ENCODE measurements at regions not wholly inside any gene's neighbourhood (a gene's known extent, or its start where the extent isn't known, plus 50 kb on each side); places are given as distances from the start of the nearest gene placed in this dataset.
"Not testable (repeated sequence)": the region's sequence is repeated elsewhere in the genome, so short reads cannot be mapped to it uniquely, and the experiment has no call there.

DNA sequence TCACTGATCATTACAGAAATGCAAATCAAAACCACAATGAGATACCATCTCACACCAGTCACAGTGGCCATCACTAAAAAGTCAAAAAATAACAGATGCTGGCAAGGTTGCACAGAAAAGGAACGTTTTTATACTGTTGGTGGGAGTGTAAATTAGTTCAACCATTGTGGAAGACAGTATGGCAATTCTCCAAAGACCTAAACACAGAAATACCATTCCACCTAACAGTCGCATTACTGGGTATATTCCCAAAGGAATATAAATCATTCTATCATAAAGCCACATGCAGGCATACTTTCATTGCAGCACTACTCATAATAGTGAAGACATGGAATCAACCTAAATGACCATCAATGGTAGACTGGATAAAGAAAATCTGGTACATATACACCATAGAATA lies 83.2 kb upstream of the ARID5B start:
- DNase-seq (ENCODE audit: low read depth) = not testable (repeated sequence)

DNA sequence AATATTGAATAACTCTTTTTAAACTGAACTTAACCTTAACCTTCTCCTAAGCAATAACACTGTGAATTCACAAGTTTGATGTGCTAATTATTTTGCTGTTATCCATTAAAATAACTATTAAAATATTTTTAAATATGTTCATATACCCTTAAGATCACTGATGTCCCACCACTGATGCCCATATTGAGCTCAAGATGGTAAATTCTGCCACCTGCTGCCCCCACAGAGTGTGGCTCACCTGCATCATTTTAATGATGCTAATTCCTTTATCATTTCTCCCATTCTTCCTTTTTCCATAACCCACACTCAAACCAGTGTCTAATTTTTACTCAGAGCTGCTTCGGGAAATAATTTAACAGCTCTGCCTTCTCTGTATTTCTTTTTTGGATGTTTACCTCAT lies 82.3 kb upstream of the ARID5B start:
- DNase-seq (ENCODE audit: low read depth) = no peak

DNA sequence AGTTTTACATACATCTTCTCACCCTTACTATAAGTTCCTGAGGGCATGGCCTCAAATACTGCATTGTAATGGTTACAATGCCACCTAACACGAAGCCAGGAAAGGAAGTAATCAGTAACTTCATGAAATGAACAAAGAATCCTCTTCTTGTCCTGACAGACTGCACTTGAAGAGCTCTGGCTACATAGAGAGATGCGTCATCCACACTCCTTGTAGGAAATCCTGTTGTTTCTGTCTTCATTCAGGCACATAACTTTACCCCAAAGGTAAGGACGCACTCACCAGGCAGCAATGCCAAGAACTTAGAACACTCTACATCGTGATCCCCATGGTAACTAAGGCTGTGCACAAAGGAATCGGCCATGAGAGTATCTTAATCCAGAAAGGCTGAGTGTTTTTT lies 80.3 kb upstream of the ARID5B start:
- no peak for DNase-seq (ENCODE audit: low read depth)

DNA sequence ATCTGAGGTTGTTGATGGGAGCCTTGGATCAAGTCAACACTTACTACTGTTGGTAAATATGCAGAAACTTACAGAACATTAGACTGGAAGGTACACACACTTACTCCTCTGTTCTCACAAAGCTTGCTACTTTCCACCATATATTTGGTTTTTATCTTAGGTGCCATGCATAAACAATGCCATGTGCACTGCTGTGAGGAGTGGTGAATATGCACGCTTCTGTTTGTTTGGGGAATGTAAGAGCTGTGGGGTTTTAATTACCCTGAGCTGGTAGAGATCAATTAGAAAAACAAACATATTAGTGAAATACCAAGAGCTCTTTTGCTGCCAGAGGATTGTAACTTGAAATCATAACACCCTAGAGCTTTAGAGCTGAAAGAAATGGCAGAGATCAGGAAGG lies 79.8 kb upstream of the ARID5B start:
- DNase-seq (ENCODE audit: low read depth) = no peak

DNA sequence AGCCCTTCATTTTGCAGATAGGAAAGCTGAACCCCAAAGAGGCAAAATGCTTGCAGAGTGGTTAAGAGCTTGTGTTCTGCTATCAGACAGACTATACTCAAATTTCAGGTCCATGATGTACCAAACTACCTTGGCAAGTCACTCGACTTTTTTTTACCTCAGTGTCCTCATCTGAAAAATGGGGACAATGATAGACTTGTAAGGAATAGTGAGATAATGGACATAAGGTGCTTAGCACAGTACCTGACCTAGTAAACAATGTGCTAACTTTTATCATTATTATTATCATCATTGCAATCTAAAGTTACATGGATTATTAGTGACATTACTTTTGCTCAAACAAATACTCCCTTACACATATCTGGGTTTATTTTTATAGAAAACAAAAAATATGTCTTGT lies 79.4 kb upstream of the ARID5B start:
- no peak for DNase-seq (ENCODE audit: low read depth)

DNA sequence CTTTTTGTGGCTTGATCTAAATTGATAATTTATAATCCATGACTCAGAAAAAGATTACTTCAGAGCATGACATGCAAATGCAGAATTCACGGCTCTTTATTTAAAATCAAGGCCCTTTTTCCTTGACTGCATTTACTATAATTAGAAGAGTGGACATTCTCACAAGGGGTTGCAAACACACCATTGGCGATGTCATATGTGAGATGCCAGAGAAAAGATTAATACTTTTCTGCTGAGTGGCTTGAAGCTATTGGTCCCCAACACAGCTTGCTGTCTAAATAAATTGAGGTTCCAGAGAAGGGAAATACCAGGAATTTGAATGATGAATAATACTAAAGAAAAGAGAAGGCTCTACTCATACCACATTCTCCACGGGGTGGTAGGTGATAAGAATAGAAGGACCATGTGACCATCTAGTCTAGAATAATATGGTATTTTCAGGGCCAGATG lies 78.7 kb upstream of the ARID5B start:
- DNase-seq (ENCODE audit: low read depth) = no peak

DNA sequence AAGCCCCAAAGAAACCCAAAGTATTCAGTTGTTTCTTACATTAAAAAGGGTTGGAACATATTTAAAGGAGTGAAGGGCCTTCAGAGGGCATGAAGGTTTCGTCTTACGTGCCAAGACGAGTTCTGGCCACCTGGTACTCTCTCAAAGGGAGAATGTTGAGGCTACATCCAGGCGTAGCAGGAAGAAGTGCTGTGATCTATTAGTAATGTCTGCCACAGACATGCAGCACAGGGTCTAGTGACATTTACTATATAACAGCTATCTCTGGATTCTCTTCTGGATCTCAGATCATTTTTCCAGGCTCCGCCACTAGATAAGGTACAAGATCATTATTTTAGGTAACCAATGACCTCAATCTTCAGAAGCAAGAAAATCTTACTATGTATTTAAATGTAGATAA lies 76.5 kb upstream of the ARID5B start:
- no peak for DNase-seq (ENCODE audit: low read depth)

DNA sequence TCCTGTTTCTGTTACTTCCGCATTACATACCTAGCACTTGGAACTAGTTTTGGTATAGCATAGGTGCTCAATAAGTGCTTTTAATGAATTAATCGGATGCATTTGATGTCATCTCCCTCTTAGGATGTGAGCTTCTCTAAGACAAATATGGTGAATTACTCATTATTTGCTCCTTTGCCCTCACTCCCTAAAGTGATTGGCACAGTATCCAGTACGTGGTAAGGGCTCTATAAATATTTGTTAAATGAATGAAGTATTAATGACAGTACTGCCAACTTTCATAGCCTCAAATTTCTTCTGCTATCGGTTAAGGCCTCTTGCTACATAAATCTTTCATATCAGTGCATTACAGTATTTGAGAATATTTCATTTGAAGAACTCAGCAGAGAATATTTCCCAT lies 75.9 kb upstream of the ARID5B start:
- no peak for DNase-seq (ENCODE audit: low read depth)

DNA sequence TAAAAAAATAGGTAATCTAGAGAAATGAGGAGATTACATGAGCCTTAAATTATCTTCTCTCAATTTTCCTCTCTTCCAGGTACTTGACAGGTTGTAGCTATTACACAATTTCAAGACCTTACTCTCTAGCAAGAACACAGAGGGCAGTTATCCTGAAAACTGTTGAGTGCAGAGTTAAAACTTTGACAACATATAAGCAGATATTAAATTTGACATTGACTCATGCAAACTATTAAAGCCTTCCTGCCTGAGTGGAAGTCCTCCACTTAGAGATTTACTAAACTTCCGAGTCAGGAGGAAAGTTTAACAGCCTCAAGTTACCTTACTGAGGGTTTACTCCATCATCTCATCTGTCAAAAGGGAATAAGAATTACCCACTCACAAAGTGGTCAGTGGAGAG lies 73.5 kb upstream of the ARID5B start:
- DNase-seq (ENCODE audit: low read depth) = no peak

DNA sequence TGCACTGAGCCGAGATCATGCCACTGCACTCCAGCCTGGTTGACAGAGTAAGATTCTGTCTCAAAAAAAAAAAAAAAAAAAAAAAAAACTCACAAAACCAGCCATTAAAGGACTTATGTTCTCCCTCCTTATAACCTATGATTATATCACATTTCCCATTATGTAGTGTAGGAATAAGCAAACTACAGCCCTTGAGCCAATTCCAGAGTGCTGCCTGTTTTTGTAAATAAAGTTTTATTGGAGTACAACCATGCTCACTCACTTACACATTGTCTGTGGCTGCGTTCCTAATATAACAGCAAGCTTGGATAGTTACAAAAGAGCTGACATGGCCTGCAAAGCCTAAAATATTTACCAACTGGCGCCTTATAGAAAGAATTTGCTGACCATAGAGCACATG lies 72.7 kb upstream of the ARID5B start:
- no peak for DNase-seq (ENCODE audit: low read depth)

DNA sequence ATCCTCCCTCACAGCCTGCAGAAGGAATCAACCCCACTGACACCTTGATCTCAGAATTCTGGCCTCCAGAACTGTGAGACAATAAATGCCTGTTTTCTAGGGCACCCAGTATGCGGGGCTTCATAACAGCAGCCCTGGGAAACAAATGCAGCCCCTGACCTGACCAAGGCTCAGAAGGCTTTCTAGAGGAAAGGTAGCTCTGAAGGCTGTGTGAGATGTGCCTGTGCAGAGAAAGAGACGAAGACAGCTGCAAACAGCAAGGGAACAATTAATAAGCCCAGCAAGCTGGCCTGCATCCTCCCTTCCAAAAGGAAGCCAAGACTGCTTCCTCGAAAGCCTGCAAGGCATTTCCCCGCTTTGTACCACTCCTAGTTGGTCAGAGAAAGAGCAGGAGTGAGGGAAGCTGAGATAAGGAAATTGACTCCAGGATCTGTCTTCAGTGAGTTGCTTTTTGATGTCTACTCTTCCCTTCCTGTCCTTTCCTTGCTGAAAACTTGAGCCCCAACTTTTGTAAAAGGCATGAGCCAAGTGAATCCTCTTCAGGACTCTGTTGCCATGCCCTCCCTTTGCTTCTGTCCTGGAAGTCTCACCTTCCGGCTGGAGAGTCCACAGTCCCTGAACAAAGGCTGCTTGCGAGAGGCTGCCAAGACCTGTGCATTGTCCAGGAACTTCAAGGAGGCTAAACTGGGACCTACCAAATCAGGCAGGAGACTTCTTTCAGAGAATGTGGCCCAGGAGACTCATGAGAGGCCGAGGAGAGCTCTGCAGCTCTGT lies 71.2 kb upstream of the ARID5B start:
- DNase-seq (ENCODE audit: low read depth) = no peak

DNA sequence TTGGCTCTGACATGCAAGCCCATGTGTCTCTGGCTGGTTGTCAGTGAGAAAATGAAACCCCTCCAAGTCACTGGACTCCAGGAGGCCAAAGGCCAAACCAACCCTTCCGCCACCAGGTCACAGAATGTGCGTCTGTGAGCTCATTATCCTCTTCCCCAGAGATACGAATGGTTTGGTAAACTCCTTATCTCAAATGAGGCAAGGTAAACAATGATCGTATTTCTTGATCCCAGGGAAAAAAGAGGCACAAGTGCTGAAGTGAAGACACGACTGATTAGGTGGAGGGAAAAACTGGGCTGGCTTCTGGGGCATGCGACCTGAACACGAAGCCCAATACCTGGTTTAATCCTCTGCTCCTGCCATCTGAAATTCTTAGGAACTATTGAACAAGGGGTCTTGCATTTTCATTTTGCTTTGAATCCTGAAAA lies 70.6 kb upstream of the ARID5B start:
- DNase-seq (ENCODE audit: low read depth) = no peak

DNA sequence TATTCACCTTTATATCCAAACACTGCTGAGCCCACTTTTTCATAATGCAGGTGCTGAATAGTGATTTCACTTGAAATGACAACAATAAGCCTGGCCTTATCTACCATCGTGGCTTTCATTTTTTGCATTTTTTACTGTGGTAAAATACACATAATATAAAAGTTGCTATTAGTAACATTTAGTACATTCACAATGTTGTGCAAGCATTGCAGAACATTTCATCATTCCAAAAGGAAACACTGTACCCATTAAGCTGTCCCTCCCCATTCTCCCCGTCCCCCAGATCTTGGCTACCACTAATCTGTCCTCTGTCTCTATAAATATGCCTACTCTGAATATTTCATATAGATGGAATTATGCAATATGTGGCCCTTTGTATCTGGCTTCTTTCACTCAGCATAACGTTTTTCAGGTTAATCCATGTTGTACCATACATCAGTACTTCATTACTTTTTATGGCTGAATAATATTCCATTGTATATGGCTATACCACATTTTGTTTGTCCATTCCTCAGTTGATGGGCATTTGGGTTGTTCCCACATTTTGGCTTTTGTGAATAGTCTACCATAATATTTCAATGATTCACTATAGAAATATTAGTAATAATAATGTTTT lies 68.5 kb upstream of the ARID5B start:
- no peak for DNase-seq (ENCODE audit: low read depth)

DNA sequence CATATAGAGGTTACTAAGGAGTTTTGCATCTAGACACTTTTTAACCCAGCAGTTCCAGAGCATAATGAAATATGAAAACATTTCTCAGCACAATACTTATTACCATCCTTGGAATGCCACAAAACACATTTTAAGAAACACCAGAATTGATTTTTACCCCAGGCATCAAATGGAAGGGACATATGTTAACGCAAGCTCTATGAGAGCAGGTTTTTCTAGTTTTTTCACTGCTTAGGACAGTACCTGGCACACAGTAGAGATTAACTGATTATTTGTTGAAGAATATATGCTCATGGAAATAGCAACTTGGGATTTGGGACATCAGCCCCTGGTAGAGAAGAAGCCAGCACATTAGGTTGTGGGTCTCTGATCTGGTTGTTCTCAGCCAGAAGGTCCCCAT lies 67.0 kb upstream of the ARID5B start:
- DNase-seq (ENCODE audit: low read depth) = no peak

DNA sequence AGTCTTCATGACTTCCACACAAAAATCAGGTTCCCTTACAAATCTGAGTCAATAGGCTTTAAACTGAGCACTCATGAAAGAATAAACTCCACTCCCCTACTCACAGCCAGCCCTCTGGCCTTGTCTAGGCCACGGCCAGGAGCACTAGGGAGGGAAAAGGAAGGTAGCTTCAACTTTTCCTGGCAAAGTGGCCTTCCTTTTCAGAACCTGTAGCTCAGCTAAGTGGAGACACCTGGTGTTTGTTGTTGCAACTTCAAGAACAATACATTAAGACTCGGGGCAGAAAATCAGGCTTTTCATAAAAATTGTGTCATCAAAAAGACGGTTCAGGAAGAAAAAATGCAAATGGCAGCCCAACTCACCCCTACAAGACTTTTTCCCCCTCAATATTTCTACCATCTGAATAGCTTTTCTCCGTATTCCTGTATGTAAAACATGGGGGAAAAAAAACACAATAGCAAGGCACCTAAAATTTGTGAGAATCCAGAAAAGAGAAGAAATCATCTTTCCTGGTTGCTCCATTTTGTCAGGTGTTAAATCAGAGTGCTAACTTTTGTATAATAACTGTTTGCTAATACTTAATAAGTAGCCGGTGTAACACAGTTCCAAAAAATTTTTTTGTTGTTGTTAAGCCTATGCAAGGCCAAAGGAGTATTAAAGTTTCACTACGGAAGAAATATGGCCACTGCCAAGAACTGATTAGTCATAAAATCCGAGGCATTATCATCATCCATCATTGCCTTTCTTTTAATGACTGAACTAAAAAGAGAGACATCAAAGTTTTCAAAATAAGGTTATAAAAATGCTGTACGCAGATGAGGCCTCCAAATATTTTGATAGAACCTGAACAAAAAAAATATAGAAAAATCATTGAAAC lies 66.2 kb upstream of the ARID5B start:
- DNase-seq (ENCODE audit: low read depth) = peak; percentile 78

DNA sequence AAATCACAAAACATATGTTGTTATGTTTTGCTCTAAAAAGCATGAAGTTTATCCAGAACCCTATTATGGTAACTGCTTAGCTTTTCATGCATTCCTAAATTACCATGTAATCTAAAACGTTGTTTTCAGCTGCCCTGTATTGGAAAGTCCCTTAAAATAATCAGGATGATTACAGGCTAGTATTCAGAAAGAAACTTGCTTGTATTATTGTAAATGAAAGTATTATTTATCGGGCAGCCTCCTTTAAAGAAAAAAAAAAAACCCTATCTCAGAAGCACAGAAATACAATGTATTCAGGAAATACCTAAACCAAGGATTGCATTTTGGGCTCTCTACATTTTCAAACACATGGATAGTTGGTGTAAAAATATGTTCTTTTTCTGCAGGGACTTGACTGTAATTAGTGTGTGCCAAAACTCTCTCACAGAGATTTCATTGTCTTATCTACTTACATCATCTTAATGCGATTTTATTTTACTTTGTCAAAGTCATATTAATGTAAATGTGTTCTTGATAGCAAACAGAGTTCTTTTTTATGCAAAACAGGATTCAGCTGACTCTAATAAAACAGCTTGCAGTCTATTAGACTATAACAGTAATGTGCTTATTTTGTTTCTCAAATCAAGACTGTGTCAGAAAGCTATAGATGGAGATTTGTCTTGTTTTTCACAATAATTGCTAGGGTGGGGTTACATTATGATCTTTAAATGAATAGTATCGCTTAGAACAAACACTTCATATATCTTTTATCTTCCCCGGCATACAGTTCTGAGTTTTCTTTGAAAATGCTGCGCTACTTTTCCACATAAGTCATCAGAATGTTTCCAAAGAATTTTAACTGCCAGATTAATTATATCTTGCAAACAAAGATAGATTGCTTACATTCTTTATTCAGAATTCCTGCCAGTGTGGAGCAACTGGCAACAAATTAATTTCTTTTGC lies 65.3 kb upstream of the ARID5B start:
- DNase-seq (ENCODE audit: low read depth) = peak; percentile 52

DNA sequence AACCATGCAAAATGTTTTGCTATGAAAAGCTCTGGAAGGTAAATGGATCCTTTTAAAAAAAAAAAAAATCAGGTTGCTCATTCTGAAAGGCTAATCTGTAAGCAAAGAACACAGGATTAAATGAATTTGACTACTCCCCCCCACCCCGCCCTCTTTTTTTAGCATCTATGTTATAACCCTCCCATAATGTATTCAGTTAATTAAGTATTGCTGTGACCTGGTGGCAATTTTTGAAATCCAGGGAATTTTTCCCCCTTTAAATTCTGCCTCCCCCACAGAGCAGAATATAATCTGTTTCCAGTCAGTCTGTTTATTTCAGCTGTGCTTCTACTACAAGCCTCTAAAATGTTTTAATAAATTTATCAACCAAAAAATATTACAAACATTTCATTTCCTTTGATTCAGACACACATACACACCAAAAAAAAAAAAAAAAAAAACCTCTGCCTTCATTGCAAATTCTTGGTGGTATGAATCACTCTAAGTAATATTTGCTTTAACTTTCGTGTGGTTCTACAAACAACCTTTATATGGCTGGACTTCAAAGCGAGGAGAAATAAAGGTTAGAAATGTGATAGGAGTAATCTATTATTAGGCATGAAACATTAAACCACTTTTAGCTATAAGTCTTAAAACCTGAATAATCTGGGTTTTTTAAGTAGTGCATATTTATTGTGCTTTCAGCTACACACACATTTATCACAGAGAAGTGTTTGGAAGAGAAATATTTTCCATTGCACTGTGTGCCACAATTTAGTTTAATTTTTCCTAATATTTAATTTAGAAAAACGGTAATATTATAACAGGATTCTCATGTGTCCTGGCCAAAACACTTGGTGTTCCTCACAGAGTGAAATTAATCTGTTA lies 64.4 kb upstream of the ARID5B start:
- peak; percentile 75 for DNase-seq (ENCODE audit: low read depth)

DNA sequence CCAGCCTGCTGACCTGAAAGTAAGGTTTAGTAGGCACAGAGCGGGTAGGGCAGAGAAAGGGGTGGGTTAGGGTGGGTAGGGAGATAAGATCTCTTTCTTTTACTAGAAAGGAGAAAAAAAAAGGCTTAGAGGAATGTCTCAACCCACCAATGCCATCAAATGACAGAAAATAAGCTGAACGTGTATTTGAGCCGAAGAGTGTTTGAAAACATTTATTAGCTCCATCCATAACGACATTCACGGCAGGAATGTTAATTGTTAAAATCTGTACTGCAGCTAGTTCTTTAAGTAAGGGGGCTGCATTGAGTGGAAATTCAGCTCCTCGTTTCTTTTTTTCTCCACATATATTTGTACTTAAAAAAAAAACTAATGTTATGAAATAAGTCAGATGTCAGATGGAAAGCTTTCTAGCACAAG lies 63.7 kb upstream of the ARID5B start:
- peak; percentile 44 for DNase-seq (ENCODE audit: low read depth)

DNA sequence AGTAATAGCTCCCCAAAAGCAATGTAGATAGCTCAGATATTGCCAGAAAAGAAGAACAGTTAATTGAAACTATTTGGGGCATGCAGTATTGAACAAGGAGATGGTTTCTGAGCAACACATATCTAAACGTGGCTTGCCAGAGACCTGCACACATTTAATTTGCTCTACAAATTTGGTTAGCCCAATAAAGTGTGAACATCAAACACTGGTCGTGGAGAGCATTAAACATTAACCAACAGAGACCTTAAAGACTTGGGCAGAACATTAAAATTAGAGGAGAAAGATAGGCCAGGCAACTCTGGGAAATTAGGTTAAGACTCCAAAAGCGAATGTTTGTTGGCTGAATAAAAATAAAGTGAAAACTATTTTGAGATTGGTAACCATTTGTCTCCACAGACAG lies 61.6 kb upstream of the ARID5B start:
- DNase-seq (ENCODE audit: low read depth) = no peak

DNA sequence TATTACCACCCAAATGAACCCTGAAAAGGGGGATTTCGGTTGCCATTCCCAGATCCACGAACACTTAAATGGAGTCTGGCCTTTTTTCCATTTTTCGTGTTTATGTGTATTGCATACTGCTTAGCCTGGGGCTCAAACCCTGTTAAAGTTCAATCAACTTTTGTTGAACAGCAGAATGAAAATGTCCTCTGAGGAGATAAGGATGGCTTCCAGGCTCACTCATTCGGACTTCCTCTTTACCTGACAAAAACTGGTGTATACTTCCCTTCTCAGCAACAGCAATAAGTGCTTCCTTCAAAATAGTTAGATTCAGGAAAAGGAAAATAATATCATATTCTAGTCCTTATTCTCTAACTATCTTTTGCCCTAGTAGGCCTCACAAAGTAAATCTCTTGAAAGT lies 61.1 kb upstream of the ARID5B start:
- no peak for DNase-seq (ENCODE audit: low read depth)
